Astrocyte (in vitro differentiated cells and primary cell): ENCODE measurements at regions not wholly inside any gene's neighbourhood (a gene's known extent, or its start where the extent isn't known, plus 50 kb on each side); places are given as distances from the start of the nearest gene placed in this dataset.

ENCODE experiments used
- CTCF ChIP-seq: IDR thresholded peaks from 2 replicates; pipeline ENCODE4 v1.5.1; 2011; ENCODE audit warnings: low read depth, mild to moderate bottlenecking, inconsistent platforms, low read length, moderate library complexity; ENCODE audit not compliant: insufficient read depth
- EZH2 ChIP-seq: IDR thresholded peaks from 2 replicates; pipeline ENCODE4 v1.6.1; 2012; ENCODE audit warnings: mild to moderate bottlenecking, low read length, inconsistent platforms; ENCODE audit not compliant: insufficient read depth

- no peak for TF ChIP-seq EZH2
- TF ChIP-seq CTCF, result no peak
Observed at GRCh38 chr12:126676434-126676833, 1590.5 kb upstream of the TMEM132C start.
